ENCODE measurements at regions not wholly inside any gene's neighbourhood (a gene's known extent, or its start where the extent isn't known, plus 50 kb on each side); places are given as distances from the start of the nearest gene placed in this dataset.

DNA sequence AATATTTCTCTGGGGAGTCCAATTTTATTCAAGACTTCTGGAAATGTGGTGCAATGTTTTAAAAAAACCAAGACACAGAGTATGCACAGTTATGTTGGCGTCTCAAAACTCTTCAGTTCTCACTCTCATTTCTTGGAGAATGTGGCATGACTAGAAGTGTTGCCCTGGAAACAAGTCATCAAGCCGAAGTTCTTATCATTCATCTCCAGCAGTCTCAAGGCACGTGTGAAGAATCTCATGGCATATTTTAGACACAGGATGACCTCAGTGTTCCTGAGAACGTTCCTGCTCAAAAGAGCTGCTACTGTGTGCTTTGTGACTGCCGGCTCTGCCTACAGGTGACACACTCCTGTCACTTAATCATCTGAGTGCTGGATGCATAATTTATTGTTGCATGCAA lies 147.4 kb upstream of the IRX4 start:
- TF ChIP-seq, protein P1, sequence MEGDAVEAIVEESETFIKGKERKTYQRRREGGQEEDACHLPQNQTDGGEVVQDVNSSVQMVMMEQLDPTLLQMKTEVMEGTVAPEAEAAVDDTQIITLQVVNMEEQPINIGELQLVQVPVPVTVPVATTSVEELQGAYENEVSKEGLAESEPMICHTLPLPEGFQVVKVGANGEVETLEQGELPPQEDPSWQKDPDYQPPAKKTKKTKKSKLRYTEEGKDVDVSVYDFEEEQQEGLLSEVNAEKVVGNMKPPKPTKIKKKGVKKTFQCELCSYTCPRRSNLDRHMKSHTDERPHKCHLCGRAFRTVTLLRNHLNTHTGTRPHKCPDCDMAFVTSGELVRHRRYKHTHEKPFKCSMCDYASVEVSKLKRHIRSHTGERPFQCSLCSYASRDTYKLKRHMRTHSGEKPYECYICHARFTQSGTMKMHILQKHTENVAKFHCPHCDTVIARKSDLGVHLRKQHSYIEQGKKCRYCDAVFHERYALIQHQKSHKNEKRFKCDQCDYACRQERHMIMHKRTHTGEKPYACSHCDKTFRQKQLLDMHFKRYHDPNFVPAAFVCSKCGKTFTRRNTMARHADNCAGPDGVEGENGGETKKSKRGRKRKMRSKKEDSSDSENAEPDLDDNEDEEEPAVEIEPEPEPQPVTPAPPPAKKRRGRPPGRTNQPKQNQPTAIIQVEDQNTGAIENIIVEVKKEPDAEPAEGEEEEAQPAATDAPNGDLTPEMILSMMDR (IDR thresholded peaks at IDR 0.05 in 4 of 5, conservative IDR thresholded peaks at IDR 0.05 in 1 of 5): no peak
- no peak for TF ChIP-seq POLR2A (IDR thresholded peaks at IDR 0.05)
